ENCODE measurements at regions not wholly inside any gene's neighbourhood (a gene's known extent, or its start where the extent isn't known, plus 50 kb on each side); places are given as distances from the start of the nearest gene placed in this dataset.

- TF ChIP-seq CTCF (IDR thresholded peaks at IDR 0.05; ENCODE audit: borderline replicate concordance, extremely low read depth, low read length, poor library complexity, severe bottlenecking) (no peak), EZH2 (IDR thresholded peaks at IDR 0.05; ENCODE audit: borderline replicate concordance, low read depth, low read length, severe bottlenecking) (no peak)
Observed at GRCh38 chr7:35436452-35436851, 182.6 kb upstream of the TBX20 start.

Measured in DND-41 (cell line).